ENCODE measurements at regions not wholly inside any gene's neighbourhood (a gene's known extent, or its start where the extent isn't known, plus 50 kb on each side); places are given as distances from the start of the nearest gene placed in this dataset.

DNA sequence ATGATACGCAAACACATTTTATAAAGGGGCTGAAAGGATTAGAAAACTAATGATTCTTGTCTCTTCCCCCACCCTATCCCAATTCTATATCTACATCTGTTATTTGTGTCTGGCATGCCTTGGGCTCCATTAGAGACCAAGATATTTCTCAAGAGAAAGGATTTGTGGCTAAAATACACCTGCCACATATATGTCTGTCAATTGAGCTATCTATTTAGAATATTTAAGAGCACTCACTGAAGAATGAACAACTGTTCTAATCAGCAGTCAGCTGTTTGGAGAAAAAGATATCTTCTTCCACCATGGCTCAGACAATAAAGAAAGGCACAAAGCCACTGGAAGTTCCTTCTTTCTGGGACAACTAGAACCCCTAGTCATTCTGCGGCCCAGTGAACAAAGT lies 61.7 kb upstream of the LRRN1 start:
- CTCF ChIA-PET: no interaction called here
- DNase-seq (ENCODE audit: low read depth in 1 of 2, low spot score in 1 of 2): no peak
- no peak for FAIRE-seq
- 5% methylated on average over 2 of the region's 2 CpGs for WGBS (ENCODE audit: missing lambda C conversion rate)
- no peak for ATAC-seq
- H3K27ac ChIP-seq: no peak overlapping the region
- POLR2A ChIA-PET: no interaction called here
- no peak for TF ChIP-seq KDM5A (IDR thresholded peaks at IDR 0.05)
- no peak for TF ChIP-seq JUNB (IDR thresholded peaks at IDR 0.05)
- no peak for TF ChIP-seq NR3C1 (IDR thresholded peaks at IDR 0.05)
- TF ChIP-seq, protein P1, sequence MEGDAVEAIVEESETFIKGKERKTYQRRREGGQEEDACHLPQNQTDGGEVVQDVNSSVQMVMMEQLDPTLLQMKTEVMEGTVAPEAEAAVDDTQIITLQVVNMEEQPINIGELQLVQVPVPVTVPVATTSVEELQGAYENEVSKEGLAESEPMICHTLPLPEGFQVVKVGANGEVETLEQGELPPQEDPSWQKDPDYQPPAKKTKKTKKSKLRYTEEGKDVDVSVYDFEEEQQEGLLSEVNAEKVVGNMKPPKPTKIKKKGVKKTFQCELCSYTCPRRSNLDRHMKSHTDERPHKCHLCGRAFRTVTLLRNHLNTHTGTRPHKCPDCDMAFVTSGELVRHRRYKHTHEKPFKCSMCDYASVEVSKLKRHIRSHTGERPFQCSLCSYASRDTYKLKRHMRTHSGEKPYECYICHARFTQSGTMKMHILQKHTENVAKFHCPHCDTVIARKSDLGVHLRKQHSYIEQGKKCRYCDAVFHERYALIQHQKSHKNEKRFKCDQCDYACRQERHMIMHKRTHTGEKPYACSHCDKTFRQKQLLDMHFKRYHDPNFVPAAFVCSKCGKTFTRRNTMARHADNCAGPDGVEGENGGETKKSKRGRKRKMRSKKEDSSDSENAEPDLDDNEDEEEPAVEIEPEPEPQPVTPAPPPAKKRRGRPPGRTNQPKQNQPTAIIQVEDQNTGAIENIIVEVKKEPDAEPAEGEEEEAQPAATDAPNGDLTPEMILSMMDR (IDR thresholded peaks at IDR 0.05): no peak
- no peak for TF ChIP-seq HDAC2 (IDR thresholded peaks at IDR 0.05)
- no peak for TF ChIP-seq TP53 (CRISPR knock-in tag; IDR thresholded peaks at IDR 0.05)
- no peak for TF ChIP-seq MAFK (IDR thresholded peaks at IDR 0.05; ENCODE audit: partially characterized antibody)
- no peak for TF ChIP-seq MAZ (IDR thresholded peaks at IDR 0.05; ENCODE audit: borderline replicate concordance, low read depth, low read length)
- TF ChIP-seq RAD21 (conservative IDR thresholded peaks at IDR 0.05 in 1 of 2, IDR thresholded peaks at IDR 0.05 in 1 of 2): no peak
- no peak for TF ChIP-seq JUN (IDR thresholded peaks at IDR 0.05)
- TF ChIP-seq HOXB5 (CRISPR knock-in tag; IDR thresholded peaks at IDR 0.05): no peak
- no peak for TF ChIP-seq FOXS1 (CRISPR knock-in tag; IDR thresholded peaks at IDR 0.05)
- no peak for TF ChIP-seq NFE2L2 (conservative IDR thresholded peaks at IDR 0.05; ENCODE audit: low read length)
- no peak for TF ChIP-seq KDM1A (IDR thresholded peaks at IDR 0.05; ENCODE audit: low read depth)
- no peak for TF ChIP-seq TFCP2L1 (CRISPR knock-in tag; IDR thresholded peaks at IDR 0.05)
- no peak for TF ChIP-seq ZSCAN20 (CRISPR knock-in tag; IDR thresholded peaks at IDR 0.05)
- TF ChIP-seq GATA3 (IDR thresholded peaks at IDR 0.05; ENCODE audit: borderline replicate concordance): no peak
- TF ChIP-seq ESRRA (IDR thresholded peaks at IDR 0.05; ENCODE audit: borderline replicate concordance, low read length): no peak
- H3K9me3 ChIP-seq: no peaks in the 10 kb centered on the region
- no peaks in the 10 kb centered on the region for H3K4me1 ChIP-seq
- no peak overlapping the region for H3K4me3 ChIP-seq
- no peak overlapping the region for H3K4me2 ChIP-seq

DNA sequence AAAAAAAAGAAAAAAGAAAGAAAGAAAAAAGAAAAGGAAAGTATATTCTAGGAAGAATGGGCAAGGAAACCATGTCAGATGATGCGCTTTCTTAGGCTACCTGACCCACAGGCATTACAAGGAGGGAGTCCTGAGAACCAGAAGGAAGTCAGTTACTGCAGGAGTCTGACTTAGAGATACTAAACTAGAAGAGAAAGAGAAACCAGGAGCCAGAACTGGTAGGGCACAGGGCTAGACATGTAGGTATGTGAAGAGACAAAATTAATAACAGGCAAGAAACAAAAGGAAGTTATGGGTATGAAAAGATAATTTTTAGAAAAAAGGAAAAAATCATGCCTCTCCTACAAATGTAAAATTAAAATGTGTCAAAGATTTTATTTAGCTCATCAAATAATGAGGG lies 63.3 kb upstream of the LRRN1 start:
- no peak for TF ChIP-seq TP53 (CRISPR knock-in tag; IDR thresholded peaks at IDR 0.05)
- TF ChIP-seq ZNF302 (CRISPR knock-in tag; IDR thresholded peaks at IDR 0.05): no peak
- TF ChIP-seq EHF (CRISPR knock-in tag; IDR thresholded peaks at IDR 0.05): no peak
- TF ChIP-seq, protein P2, sequence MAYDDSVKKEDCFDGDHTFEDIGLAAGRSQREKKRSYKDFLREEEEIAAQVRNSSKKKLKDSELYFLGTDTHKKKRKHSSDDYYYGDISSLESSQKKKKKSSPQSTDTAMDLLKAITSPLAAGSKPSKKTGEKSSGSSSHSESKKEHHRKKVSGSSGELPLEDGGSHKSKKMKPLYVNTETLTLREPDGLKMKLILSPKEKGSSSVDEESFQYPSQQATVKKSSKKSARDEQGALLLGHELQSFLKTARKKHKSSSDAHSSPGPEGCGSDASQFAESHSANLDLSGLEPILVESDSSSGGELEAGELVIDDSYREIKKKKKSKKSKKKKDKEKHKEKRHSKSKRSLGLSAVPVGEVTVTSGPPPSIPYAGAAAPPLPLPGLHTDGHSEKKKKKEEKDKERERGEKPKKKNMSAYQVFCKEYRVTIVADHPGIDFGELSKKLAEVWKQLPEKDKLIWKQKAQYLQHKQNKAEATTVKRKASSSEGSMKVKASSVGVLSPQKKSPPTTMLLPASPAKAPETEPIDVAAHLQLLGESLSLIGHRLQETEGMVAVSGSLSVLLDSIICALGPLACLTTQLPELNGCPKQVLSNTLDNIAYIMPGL (CRISPR knock-in tag; IDR thresholded peaks at IDR 0.05; ENCODE audit: borderline replicate concordance): no peak
- TF ChIP-seq, protein P1 (IDR thresholded peaks at IDR 0.05): no peak
- TF ChIP-seq, protein P3, sequence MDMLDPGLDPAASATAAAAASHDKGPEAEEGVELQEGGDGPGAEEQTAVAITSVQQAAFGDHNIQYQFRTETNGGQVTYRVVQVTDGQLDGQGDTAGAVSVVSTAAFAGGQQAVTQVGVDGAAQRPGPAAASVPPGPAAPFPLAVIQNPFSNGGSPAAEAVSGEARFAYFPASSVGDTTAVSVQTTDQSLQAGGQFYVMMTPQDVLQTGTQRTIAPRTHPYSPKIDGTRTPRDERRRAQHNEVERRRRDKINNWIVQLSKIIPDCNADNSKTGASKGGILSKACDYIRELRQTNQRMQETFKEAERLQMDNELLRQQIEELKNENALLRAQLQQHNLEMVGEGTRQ (IDR thresholded peaks at IDR 0.05): no peak
- TF ChIP-seq MAZ (IDR thresholded peaks at IDR 0.05; ENCODE audit: borderline replicate concordance, low read depth, low read length): no peak
- TF ChIP-seq RAD21 (conservative IDR thresholded peaks at IDR 0.05 in 1 of 2, IDR thresholded peaks at IDR 0.05 in 1 of 2): no peak
- TF ChIP-seq PHF8 (IDR thresholded peaks at IDR 0.05; ENCODE audit: borderline replicate concordance, low read depth): no peak
- no peak for TF ChIP-seq JUN (IDR thresholded peaks at IDR 0.05)
- no peak for TF ChIP-seq SMC3 (IDR thresholded peaks at IDR 0.05)
- no peak for TF ChIP-seq CHD4 (IDR thresholded peaks at IDR 0.05; ENCODE audit: borderline replicate concordance)
- TF ChIP-seq CBX2 (IDR thresholded peaks at IDR 0.05; ENCODE audit: borderline replicate concordance, low read depth): no peak
- Histone ChIP-seq H3K4me2 (no peak overlapping the region), H3K9me3 (no peaks in the 10 kb centered on the region), H3K27ac (no peak overlapping the region), H3K4me3 (no peak overlapping the region), H3K4me1 (no peaks in the 10 kb centered on the region)
- ChIA-PET POLR2A (no interaction called here), CTCF (no interaction called here)
- WGBS (ENCODE audit: missing lambda C conversion rate): 0% methylated on average over 1 of the region's 1 CpG
- DNase-seq (ENCODE audit: low read depth in 1 of 2, low spot score in 1 of 2): no peak
- no peak for ATAC-seq
- FAIRE-seq: no peak

All from A549 (cell line).